ENCODE measurements at regions not wholly inside any gene's neighbourhood (a gene's known extent, or its start where the extent isn't known, plus 50 kb on each side); places are given as distances from the start of the nearest gene placed in this dataset.
A peak's percentile ranks its signal among the peaks of the same experiment; 100 is the strongest.

- DNase-seq (ENCODE audit: low read depth) (no peak), FAIRE-seq (no peak)
- no peaks in the 10 kb centered on the region for H3K36me3 Mint-ChIP-seq (ENCODE audit: low read depth, unreplicated experiment)
- no peak overlapping the region for H2AFZ ChIP-seq (ENCODE audit: low read depth, low read length)
- H3K9ac ChIP-seq (ENCODE audit: low read length): no peak overlapping the region
- H3K4me3 ChIP-seq (ENCODE audit: insufficient read depth, low read depth, low read length): no peak overlapping the region
- no peak overlapping the region for H3K27ac ChIP-seq (ENCODE audit: low read depth, low read length)
- no peak overlapping the region for H3K4me2 ChIP-seq (ENCODE audit: low read length)
- H3K4me1 Mint-ChIP-seq (ENCODE audit: low read depth, unreplicated experiment): peaks cover 13% of the 10 kb centered on the region
- H3K27me3 ChIP-seq (ENCODE audit: insufficient read depth, low read length): no peaks in the 10 kb centered on the region
- no peaks in the 10 kb centered on the region for H4K20me1 ChIP-seq (ENCODE audit: insufficient read depth, low read length)
- H3K27me3 Mint-ChIP-seq (ENCODE audit: low read depth, unreplicated experiment): no peaks in the 10 kb centered on the region
- H3K36me3 ChIP-seq (ENCODE audit: insufficient read depth, low read length): no peaks in the 10 kb centered on the region
- TF ChIP-seq CTCF (IDR thresholded peaks at IDR 0.05; ENCODE audit: insufficient read depth, low read depth, low read length): no peak
- no peak for TF ChIP-seq EZH2 (IDR thresholded peaks at IDR 0.05; ENCODE audit: insufficient read depth, low read length)
- H3K4me3 Mint-ChIP-seq (ENCODE audit: unreplicated experiment): no peak overlapping the region
- no peaks in the 10 kb centered on the region for H3K79me2 ChIP-seq (ENCODE audit: insufficient read depth, low read length)
- peak overlapping the region; percentile 84 for H3K27ac Mint-ChIP-seq (ENCODE audit: unreplicated experiment)
- peaks cover 3% of the 10 kb centered on the region for H3K9me3 Mint-ChIP-seq (ENCODE audit: unreplicated experiment)
- no peaks in the 10 kb centered on the region for H3K9me3 ChIP-seq (ENCODE audit: insufficient read depth, low read depth, low read length)
- no peaks in the 10 kb centered on the region for H3K4me1 ChIP-seq (ENCODE audit: insufficient read depth, low read length)
Measured at GRCh38 chr2:49241501-49241900, 87.2 kb upstream of the FSHR start.

DNA sequence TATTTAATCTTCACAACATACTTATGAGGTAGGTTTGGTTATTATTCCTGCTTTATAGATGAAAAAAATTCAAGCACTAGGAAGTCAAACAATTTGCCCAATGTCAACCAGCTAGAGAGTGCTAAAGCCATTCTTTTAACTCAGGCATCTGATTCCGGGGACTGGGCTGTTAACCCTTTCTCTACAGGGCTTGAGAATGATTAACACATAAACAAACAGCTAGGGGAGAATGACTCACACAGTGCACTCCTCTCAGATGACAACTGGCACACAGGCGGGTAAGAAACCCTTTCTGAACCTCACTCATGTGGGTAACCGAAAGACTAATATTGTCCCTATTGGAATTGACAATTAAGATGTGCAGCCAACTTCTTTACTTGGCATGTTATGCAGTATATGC, 86.3 kb upstream of the FSHR start:
- no peaks in the 10 kb centered on the region for H3K27me3 Mint-ChIP-seq (ENCODE audit: low read depth, unreplicated experiment)
- H3K9ac ChIP-seq (ENCODE audit: low read length): no peak overlapping the region
- peaks cover 3% of the 10 kb centered on the region for H3K9me3 Mint-ChIP-seq (ENCODE audit: unreplicated experiment)
- no peaks in the 10 kb centered on the region for H3K36me3 Mint-ChIP-seq (ENCODE audit: low read depth, unreplicated experiment)
- peaks cover 13% of the 10 kb centered on the region for H3K4me1 Mint-ChIP-seq (ENCODE audit: low read depth, unreplicated experiment)
- no peak for TF ChIP-seq EZH2 (IDR thresholded peaks at IDR 0.05; ENCODE audit: insufficient read depth, low read length)
- no peak for TF ChIP-seq CTCF (IDR thresholded peaks at IDR 0.05; ENCODE audit: insufficient read depth, low read depth, low read length)
- no peaks in the 10 kb centered on the region for H3K36me3 ChIP-seq (ENCODE audit: insufficient read depth, low read length)
- H3K9me3 ChIP-seq (ENCODE audit: insufficient read depth, low read depth, low read length): no peaks in the 10 kb centered on the region
- DNase-seq (ENCODE audit: low read depth) (peak; percentile 16), FAIRE-seq (no peak)
- no peaks in the 10 kb centered on the region for H4K20me1 ChIP-seq (ENCODE audit: insufficient read depth, low read length)
- H2AFZ ChIP-seq (ENCODE audit: low read depth, low read length): no peak overlapping the region
- no peaks in the 10 kb centered on the region for H3K27me3 ChIP-seq (ENCODE audit: insufficient read depth, low read length)
- no peak overlapping the region for H3K4me2 ChIP-seq (ENCODE audit: low read length)
- H3K27ac Mint-ChIP-seq (ENCODE audit: unreplicated experiment): no peak overlapping the region
- no peak overlapping the region for H3K4me3 ChIP-seq (ENCODE audit: insufficient read depth, low read depth, low read length)
- no peak overlapping the region for H3K27ac ChIP-seq (ENCODE audit: low read depth, low read length)
- H3K4me1 ChIP-seq (ENCODE audit: insufficient read depth, low read length): no peaks in the 10 kb centered on the region
- no peak overlapping the region for H3K4me3 Mint-ChIP-seq (ENCODE audit: unreplicated experiment)
- H3K79me2 ChIP-seq (ENCODE audit: insufficient read depth, low read length): no peaks in the 10 kb centered on the region

DNA sequence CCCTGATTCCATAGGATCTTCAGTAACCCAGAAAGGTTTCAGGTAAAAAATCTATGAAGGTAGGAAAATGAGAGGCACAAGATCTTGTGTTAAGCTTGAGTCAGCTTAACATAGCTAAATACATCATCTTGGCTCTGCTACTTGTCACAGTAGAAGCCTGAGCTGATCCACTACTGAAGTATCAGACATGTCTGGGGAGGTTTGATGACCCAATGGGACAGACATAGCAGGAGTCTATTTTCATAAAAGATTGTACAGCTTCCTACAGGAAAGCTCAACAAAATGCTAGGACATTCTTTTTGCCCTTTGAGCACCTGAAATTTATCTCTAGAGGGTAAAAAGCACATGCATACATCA, 84.3 kb upstream of the FSHR start:
- no peaks in the 10 kb centered on the region for H3K4me1 ChIP-seq (ENCODE audit: insufficient read depth, low read length)
- H3K27ac ChIP-seq (ENCODE audit: low read depth, low read length): no peak overlapping the region
- H3K4me1 Mint-ChIP-seq (ENCODE audit: low read depth, unreplicated experiment): peaks cover 13% of the 10 kb centered on the region
- no peaks in the 10 kb centered on the region for H4K20me1 ChIP-seq (ENCODE audit: insufficient read depth, low read length)
- DNase-seq (ENCODE audit: low read depth) (no peak), FAIRE-seq (no peak)
- no peak overlapping the region for H2AFZ ChIP-seq (ENCODE audit: low read depth, low read length)
- H3K27ac Mint-ChIP-seq (ENCODE audit: unreplicated experiment): no peak overlapping the region
- H3K79me2 ChIP-seq (ENCODE audit: insufficient read depth, low read length): no peaks in the 10 kb centered on the region
- no peak overlapping the region for H3K9ac ChIP-seq (ENCODE audit: low read length)
- no peaks in the 10 kb centered on the region for H3K36me3 ChIP-seq (ENCODE audit: insufficient read depth, low read length)
- H3K4me3 ChIP-seq (ENCODE audit: insufficient read depth, low read depth, low read length): no peak overlapping the region
- H3K36me3 Mint-ChIP-seq (ENCODE audit: low read depth, unreplicated experiment): no peaks in the 10 kb centered on the region
- no peaks in the 10 kb centered on the region for H3K27me3 Mint-ChIP-seq (ENCODE audit: low read depth, unreplicated experiment)
- H3K4me3 Mint-ChIP-seq (ENCODE audit: unreplicated experiment): no peak overlapping the region
- TF ChIP-seq CTCF (IDR thresholded peaks at IDR 0.05; ENCODE audit: insufficient read depth, low read depth, low read length) (no peak), EZH2 (IDR thresholded peaks at IDR 0.05; ENCODE audit: insufficient read depth, low read length) (no peak)
- peaks cover 3% of the 10 kb centered on the region for H3K9me3 Mint-ChIP-seq (ENCODE audit: unreplicated experiment)
- H3K9me3 ChIP-seq (ENCODE audit: insufficient read depth, low read depth, low read length): no peaks in the 10 kb centered on the region
- no peaks in the 10 kb centered on the region for H3K27me3 ChIP-seq (ENCODE audit: insufficient read depth, low read length)
- H3K4me2 ChIP-seq (ENCODE audit: low read length): no peak overlapping the region
